Osteoblast (primary cell): ENCODE measurements at regions not wholly inside any gene's neighbourhood (a gene's known extent, or its start where the extent isn't known, plus 50 kb on each side); places are given as distances from the start of the nearest gene placed in this dataset.

Experiments used
- DNase-seq: peaks from one replicate; pipeline ENCODE4 v3.0.0; 2011; ENCODE audit warnings: low spot score, mixed read lengths; ENCODE audit not compliant: insufficient read length; ENCODE audit errors: missing footprints
- H2AFZ ChIP-seq: 2 replicates; pipeline ENCODE4 v1.6.0; 2011; ENCODE audit warnings: mild to moderate bottlenecking, low read length
- H3K27ac ChIP-seq: 2 replicates; pipeline ENCODE4 v1.5.1; 2011; ENCODE audit warnings: mild to moderate bottlenecking, low read depth, low read length, moderate library complexity
- H3K27me3 ChIP-seq: 2 replicates; pipeline ENCODE4 v1.6.0; 2012; ENCODE audit warnings: mild to moderate bottlenecking, control low read depth, inconsistent platforms, low read length, moderate library complexity; ENCODE audit not compliant: insufficient read depth
- H3K36me3 ChIP-seq: 2 replicates; pipeline ENCODE4 v1.5.1; 2011; ENCODE audit warnings: mild to moderate bottlenecking, low read length, control low read depth, moderate library complexity; ENCODE audit not compliant: insufficient read depth
- H3K4me1 ChIP-seq: 2 replicates; pipeline ENCODE4 v1.5.1; 2011; ENCODE audit warnings: mild to moderate bottlenecking, low read length, control low read depth, moderate library complexity; ENCODE audit not compliant: insufficient read depth
- H3K4me2 ChIP-seq: 2 replicates; pipeline ENCODE4 v1.6.0; 2011; ENCODE audit warnings: mild to moderate bottlenecking, low read length; ENCODE audit not compliant: insufficient read depth
- H3K4me3 ChIP-seq: fragments of 200-600 bp; sonication (generic); 3 replicates; pipeline ENCODE4 v1.5.1; 2012; ENCODE audit warnings: mild to moderate bottlenecking, low read length, inconsistent platforms; ENCODE audit not compliant: insufficient read depth
- H3K79me2 ChIP-seq: 2 replicates; pipeline ENCODE4 v1.6.0; 2012; ENCODE audit warnings: mild to moderate bottlenecking, low read length, control low read depth, inconsistent platforms; ENCODE audit not compliant: insufficient read depth
- H3K9me3 ChIP-seq: 2 replicates; pipeline ENCODE4 v1.5.1; 2011; ENCODE audit warnings: low read depth, low read length, control low read depth
- H4K20me1 ChIP-seq: 2 replicates; pipeline ENCODE4 v1.6.0; 2012; ENCODE audit warnings: mild to moderate bottlenecking, low read length, control low read depth; ENCODE audit not compliant: insufficient read depth
- CTCF ChIP-seq: IDR thresholded peaks from 2 replicates; pipeline ENCODE4 v1.5.1; 2011; ENCODE audit warnings: mild to moderate bottlenecking, low read depth, low read length, moderate library complexity; ENCODE audit errors: extremely low read depth

DNA sequence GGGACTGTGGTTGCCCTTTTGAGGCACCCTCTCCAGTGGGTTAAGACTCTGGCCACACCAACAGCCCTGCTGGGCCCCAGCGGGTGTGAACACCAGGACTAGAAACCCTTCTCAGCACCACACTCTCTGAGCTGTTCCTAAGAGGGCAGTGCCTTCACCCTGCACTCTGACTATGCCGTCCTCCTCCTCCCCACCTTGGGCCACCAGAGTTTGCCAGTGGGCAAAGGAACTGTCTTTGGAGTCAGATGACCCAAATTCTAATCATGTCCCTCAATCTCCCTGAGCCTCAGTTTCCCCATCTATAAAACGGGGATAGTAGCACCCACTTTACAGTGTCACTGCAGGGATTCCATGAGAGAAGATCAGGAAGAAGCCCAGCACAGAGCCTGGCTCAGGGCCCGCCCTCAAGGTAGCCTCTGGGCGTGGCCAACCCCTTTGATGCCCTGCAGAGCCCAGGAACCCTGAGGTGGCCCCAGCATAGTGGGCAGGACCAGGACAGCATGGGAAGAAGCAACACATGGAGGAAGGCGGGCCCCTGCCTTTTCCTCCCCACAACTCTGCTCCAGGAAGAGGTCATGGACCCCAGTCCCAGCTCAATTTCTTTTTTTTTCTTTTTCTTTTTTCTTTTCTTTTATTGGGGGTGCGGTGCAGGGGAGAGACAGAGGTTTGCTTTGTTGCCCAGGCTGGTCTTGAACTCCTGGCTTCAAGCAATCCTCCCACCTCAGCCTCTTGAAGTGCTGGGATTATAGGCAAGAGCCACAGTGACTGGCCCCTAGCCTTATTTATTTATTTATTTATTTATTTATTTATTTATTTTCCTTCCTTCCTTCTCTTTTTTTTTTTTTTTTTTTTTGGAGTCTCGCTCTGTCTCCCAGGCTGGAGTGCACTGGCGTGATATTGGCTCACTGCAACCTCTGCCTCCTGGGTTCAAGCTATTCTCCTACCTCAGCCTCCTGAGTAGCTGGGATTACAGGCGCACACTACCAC lies 115.7 kb upstream of the LINGO1 start:
- no peak for TF ChIP-seq CTCF
- H3K4me1 ChIP-seq: no peaks in the 10 kb centered on the region
- no peak for DNase-seq
- no peaks in the 10 kb centered on the region for H3K79me2 ChIP-seq
- no peak overlapping the region for H3K4me3 ChIP-seq
- H3K27ac ChIP-seq: no peak overlapping the region
- H3K9me3 ChIP-seq: no peaks in the 10 kb centered on the region
- H3K36me3 ChIP-seq: no peaks in the 10 kb centered on the region
- peaks cover 3% of the 10 kb centered on the region for H3K27me3 ChIP-seq
- H2AFZ ChIP-seq: no peak overlapping the region
- no peak overlapping the region for H3K4me2 ChIP-seq
- no peaks in the 10 kb centered on the region for H4K20me1 ChIP-seq

DNA sequence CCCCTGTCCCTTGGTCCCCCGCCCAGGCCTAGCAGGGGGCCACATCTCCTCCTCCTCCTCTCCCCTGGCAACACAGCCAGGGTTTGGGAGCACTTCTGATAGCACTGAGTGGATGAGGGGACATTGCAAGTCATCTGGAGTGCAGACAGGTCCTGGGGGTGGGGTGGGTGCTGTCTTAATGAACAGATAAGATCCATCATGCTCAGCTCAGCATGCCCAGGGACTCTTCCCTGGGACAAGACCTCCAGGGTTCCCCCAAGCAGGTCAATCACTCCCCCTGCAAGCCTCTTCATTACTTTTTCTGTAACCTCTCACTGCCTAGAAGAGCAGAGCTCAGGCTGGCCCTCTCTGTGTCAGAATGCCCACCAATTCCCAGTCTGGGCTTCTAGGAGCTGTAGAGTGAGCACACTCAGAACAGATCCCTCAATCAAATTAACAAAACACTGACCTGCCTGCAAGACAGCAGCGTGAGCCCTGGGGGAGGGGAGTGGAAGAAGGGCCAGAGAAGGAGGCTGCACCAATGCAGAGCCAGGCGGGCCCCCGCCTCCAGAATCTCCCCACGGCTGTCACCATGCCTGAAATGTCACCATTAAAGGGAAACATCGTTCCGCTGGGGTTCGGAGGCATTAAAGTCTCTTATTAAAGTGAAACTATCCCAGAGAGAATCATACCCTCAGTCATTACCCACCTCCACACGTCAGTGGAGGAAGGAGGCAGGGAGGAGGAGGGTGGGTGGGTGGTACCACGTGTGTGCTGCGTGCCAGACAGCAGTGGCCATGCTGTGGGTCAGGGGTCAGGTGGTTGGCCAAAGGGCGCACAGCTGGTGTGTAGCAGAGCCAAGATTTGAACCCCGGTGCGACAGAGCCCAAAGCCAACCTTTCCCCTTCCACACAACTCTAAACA lies 114.7 kb upstream of the LINGO1 start:
- H3K36me3 ChIP-seq: no peaks in the 10 kb centered on the region
- H3K9me3 ChIP-seq: no peaks in the 10 kb centered on the region
- no peaks in the 10 kb centered on the region for H3K4me1 ChIP-seq
- no peaks in the 10 kb centered on the region for H4K20me1 ChIP-seq
- peak; percentile 78 for DNase-seq
- no peak overlapping the region for H3K27ac ChIP-seq
- TF ChIP-seq CTCF: no peak
- peaks cover 3% of the 10 kb centered on the region for H3K27me3 ChIP-seq
- no peaks in the 10 kb centered on the region for H3K79me2 ChIP-seq
- H3K4me2 ChIP-seq: peak overlapping the region; percentile 32
- H2AFZ ChIP-seq: no peak overlapping the region
- no peak overlapping the region for H3K4me3 ChIP-seq

DNA sequence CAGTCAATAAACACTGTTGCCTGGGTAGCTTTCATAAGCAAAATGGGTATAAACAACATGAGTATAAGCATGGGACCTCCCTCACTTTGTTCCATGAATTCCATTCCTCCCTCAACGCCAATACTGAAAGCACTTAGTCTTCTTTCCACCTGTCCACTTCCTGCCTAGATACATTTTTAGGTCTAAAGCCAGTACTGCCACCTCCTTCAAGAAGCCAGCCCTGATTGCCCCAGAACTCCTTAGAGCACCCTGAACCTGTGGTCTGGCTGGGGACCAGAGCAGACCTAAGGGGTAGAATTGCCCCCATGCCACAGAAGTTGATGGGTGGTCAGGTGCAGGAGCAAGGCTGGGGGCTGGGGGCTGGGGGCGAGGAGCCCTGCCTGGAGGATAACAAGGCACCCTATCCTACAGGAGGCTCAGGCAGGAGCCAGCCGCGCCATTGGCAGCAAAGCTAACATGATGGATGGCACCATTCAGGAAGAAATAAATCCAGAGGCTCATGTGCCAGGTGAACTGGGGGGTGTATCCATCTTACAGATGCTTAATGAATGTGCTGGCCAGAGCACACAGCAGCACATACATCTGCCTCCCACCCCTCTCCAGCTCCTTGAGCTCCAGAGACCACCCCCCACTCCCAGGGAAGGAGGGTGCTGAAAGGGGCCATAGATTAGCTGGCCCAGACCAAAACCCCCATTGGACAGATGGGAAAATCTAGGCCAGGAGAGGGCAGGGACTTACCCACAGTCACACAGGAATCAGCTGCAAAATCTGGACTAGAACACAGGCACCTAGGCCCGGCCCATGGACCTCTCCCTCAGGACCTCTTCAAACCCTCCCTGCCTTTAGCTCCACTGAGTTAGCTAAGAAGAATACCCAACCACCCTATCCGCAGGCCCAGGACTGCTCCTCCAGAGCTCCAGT lies 113.8 kb upstream of the LINGO1 start:
- Histone ChIP-seq H3K36me3 (no peaks in the 10 kb centered on the region), H3K4me1 (no peaks in the 10 kb centered on the region), H3K27me3 (peaks cover 6% of the 10 kb centered on the region), H4K20me1 (no peaks in the 10 kb centered on the region), H3K27ac (no peak overlapping the region), H3K4me3 (no peak overlapping the region), H3K79me2 (no peaks in the 10 kb centered on the region), H2AFZ (no peak overlapping the region), H3K4me2 (no peak overlapping the region), H3K9me3 (no peaks in the 10 kb centered on the region)
- peak; percentile 91 for DNase-seq
- TF ChIP-seq CTCF: no peak
